ENCODE measurements at regions not wholly inside any gene's neighbourhood (a gene's known extent, or its start where the extent isn't known, plus 50 kb on each side); places are given as distances from the start of the nearest gene placed in this dataset.

GRCh38 chr3:153079386-153079785 is 82.6 kb upstream of the RAP2B start:
- DNase-seq = no peak

GRCh38 chr3:153080778-153081240 is 81.2 kb upstream of the RAP2B start:
- DNase-seq = no peak

- no peak for DNase-seq
Measured at GRCh38 chr3:153084431-153084830, 77.6 kb upstream of the RAP2B start.

- no peak for DNase-seq
Measured at GRCh38 chr3:153087595-153088566, 74.1 kb upstream of the RAP2B start.

GRCh38 chr3:153089620-153090019 is 72.4 kb upstream of the RAP2B start:
- no peak for DNase-seq

GRCh38 chr3:153090973-153091372 is 71.1 kb upstream of the RAP2B start:
- peak in 1 of 2 donors; percentile 26 for DNase-seq

GRCh38 chr3:153093629-153094028 is 68.4 kb upstream of the RAP2B start:
- no peak for DNase-seq

GRCh38 chr3:153094386-153094785 is 67.6 kb upstream of the RAP2B start:
- no peak for DNase-seq

- DNase-seq = no peak
Measured at GRCh38 chr3:153095441-153095840, 66.6 kb upstream of the RAP2B start.

GRCh38 chr3:153096731-153097131 is 65.3 kb upstream of the RAP2B start:
- no peak for DNase-seq

- no peak for DNase-seq
Measured at GRCh38 chr3:153097213-153097612, 64.8 kb upstream of the RAP2B start.

GRCh38 chr3:153099131-153099530 is 62.9 kb upstream of the RAP2B start:
- DNase-seq = no peak

- DNase-seq = no peak
Measured at GRCh38 chr3:153103406-153103945, 58.5 kb upstream of the RAP2B start.

- DNase-seq = no peak
Measured at GRCh38 chr3:153110041-153110440, 52.0 kb upstream of the RAP2B start.

- no peak for DNase-seq
Measured at GRCh38 chr3:153111016-153111415, 51.0 kb upstream of the RAP2B start.
